ENCODE measurements at regions not wholly inside any gene's neighbourhood (a gene's known extent, or its start where the extent isn't known, plus 50 kb on each side); places are given as distances from the start of the nearest gene placed in this dataset.

DNA sequence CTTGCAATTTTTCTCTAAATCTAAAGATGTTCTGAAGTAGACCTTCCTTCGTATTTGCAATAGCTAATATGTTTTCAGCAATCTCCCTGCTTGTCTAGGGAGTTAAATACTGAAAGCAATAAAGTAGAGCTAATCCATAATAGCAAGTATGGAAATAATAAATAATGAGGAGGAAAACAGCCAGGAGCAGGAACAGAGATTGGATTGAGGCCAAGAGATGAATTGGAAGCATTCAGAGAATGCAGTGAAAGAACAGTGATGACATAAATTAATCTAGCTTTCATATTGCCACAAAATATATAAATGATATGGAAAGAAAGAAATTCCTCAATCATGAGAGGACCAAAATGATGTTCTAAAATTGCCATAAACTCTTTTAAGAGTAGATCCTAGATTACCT lies 679.7 kb downstream of the METTL4 start:
- Mint-ChIP-seq H3K27ac (ENCODE audit: unreplicated experiment) (no peak overlapping the region), H3K9me3 (ENCODE audit: low read depth) (no peaks in the 10 kb centered on the region), H3K4me3 (ENCODE audit: unreplicated experiment) (no peak overlapping the region), H3K36me3 (ENCODE audit: low read depth) (no peaks in the 10 kb centered on the region), H3K27me3 (ENCODE audit: low read depth) (peaks cover 2% of the 10 kb centered on the region), H3K4me1 (ENCODE audit: low read depth) (no peaks in the 10 kb centered on the region)
- no peak for DNase-seq (ENCODE audit: low spot score)
- no peak for TF ChIP-seq CTCF (IDR thresholded peaks at IDR 0.05)

DNA sequence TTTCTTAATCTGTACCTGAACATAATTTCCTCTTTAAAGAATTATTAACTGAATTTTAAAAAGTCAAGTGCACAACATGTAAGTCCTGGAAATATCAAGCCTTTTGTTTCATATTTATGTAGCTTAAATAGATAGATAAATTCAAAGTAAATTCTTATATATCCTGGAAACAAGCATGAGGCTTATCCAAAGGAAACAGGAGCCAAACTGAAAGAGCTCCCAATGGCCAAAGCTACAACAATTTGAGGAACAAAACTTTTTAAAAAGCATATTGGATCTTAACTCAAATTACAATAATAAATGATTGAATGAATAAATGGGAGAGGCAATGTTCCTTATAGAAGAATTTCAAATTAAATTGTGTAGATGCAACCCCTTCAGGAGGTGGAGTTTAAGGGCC lies 679.1 kb downstream of the METTL4 start:
- no peaks in the 10 kb centered on the region for H3K36me3 Mint-ChIP-seq (ENCODE audit: low read depth)
- no peak overlapping the region for H3K27ac Mint-ChIP-seq (ENCODE audit: unreplicated experiment)
- H3K9me3 Mint-ChIP-seq (ENCODE audit: low read depth), result no peaks in the 10 kb centered on the region
- no peak for TF ChIP-seq CTCF (IDR thresholded peaks at IDR 0.05)
- peaks cover 2% of the 10 kb centered on the region for H3K27me3 Mint-ChIP-seq (ENCODE audit: low read depth)
- no peak for DNase-seq (ENCODE audit: low spot score)
- H3K4me1 Mint-ChIP-seq (ENCODE audit: low read depth), result no peaks in the 10 kb centered on the region
- H3K4me3 Mint-ChIP-seq (ENCODE audit: unreplicated experiment), result no peak overlapping the region

- TF ChIP-seq CTCF (IDR thresholded peaks at IDR 0.05), result no peak
- no peak overlapping the region for H3K4me3 Mint-ChIP-seq (ENCODE audit: unreplicated experiment)
- H3K27me3 Mint-ChIP-seq (ENCODE audit: low read depth), result peaks cover 6% of the 10 kb centered on the region
- H3K36me3 Mint-ChIP-seq (ENCODE audit: low read depth), result no peaks in the 10 kb centered on the region
- DNase-seq (ENCODE audit: low spot score), result no peak
- H3K27ac Mint-ChIP-seq (ENCODE audit: unreplicated experiment), result no peak overlapping the region
- H3K9me3 Mint-ChIP-seq (ENCODE audit: low read depth), result no peaks in the 10 kb centered on the region
- H3K4me1 Mint-ChIP-seq (ENCODE audit: low read depth), result no peaks in the 10 kb centered on the region
These were observed 675.7 kb downstream of the METTL4 start for GRCh38 chr18:1895456-1896185.

GRCh38 chr18:1906421-1906820 lies 664.9 kb downstream of the METTL4 start:
- Mint-ChIP-seq H3K27me3 (ENCODE audit: low read depth) (no peaks in the 10 kb centered on the region), H3K9me3 (ENCODE audit: low read depth) (peaks cover 13% of the 10 kb centered on the region), H3K27ac (ENCODE audit: unreplicated experiment) (no peak overlapping the region), H3K4me3 (ENCODE audit: unreplicated experiment) (no peak overlapping the region), H3K4me1 (ENCODE audit: low read depth) (no peaks in the 10 kb centered on the region), H3K36me3 (ENCODE audit: low read depth) (no peaks in the 10 kb centered on the region)
- TF ChIP-seq CTCF (IDR thresholded peaks at IDR 0.05), result no peak
- DNase-seq (ENCODE audit: low spot score), result no peak

- Mint-ChIP-seq H3K4me3 (ENCODE audit: unreplicated experiment) (no peak overlapping the region), H3K9me3 (ENCODE audit: low read depth) (peaks cover 13% of the 10 kb centered on the region), H3K4me1 (ENCODE audit: low read depth) (no peaks in the 10 kb centered on the region), H3K27ac (ENCODE audit: unreplicated experiment) (no peak overlapping the region), H3K27me3 (ENCODE audit: low read depth) (no peaks in the 10 kb centered on the region), H3K36me3 (ENCODE audit: low read depth) (no peaks in the 10 kb centered on the region)
- no peak for DNase-seq (ENCODE audit: low spot score)
- no peak for TF ChIP-seq CTCF (IDR thresholded peaks at IDR 0.05)
These were observed 663.7 kb downstream of the METTL4 start for GRCh38 chr18:1907470-1908206.
